ENCODE measurements at regions not wholly inside any gene's neighbourhood (a gene's known extent, or its start where the extent isn't known, plus 50 kb on each side); places are given as distances from the start of the nearest gene placed in this dataset.

DNA sequence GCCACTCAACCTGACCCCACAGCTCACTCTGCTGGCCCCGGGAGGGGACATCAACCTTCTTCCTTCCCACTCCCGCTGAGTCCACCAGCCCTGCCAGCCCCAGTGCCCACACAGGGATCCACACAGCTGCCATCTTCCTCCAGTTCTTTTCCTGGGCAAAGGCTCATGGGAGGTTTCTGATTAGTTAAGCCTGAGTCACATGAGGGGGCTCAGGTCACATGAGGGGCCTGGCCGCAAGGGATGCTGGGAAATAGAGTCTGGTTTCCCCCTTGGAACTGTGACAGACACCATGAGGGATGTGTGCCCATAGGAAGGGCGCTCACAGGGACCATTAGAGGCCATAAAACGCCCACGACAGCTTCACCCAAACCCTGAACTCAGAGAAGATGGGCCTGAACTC, 228.7 kb upstream of the SFSWAP start:
- WGBS, 2 donors = 73 to 79% methylated on average over 6 of the region's 6 CpGs
- TF ChIP-seq, protein P1, sequence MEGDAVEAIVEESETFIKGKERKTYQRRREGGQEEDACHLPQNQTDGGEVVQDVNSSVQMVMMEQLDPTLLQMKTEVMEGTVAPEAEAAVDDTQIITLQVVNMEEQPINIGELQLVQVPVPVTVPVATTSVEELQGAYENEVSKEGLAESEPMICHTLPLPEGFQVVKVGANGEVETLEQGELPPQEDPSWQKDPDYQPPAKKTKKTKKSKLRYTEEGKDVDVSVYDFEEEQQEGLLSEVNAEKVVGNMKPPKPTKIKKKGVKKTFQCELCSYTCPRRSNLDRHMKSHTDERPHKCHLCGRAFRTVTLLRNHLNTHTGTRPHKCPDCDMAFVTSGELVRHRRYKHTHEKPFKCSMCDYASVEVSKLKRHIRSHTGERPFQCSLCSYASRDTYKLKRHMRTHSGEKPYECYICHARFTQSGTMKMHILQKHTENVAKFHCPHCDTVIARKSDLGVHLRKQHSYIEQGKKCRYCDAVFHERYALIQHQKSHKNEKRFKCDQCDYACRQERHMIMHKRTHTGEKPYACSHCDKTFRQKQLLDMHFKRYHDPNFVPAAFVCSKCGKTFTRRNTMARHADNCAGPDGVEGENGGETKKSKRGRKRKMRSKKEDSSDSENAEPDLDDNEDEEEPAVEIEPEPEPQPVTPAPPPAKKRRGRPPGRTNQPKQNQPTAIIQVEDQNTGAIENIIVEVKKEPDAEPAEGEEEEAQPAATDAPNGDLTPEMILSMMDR (IDR thresholded peaks at IDR 0.05; ENCODE audit: control extremely low read depth, extremely low read depth) = no peak

DNA sequence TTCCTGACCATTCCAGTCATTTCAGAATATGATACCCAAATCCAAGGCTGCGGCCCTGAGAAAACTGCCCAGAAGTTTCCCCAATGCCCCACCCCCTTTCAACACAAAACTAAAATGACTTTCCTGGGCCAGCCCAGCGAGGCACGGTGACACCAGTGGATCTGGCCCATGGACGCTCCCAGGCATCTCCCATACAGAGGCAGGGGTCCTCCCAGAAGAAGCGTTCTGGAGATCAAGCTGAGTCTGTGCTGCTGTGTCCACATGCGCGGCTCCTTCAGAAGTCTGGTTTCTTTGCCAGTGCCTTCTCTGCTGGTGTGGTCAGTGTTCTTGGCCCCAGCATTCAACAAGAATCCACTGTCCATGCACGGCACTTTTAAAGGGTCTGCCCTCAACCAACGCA, 228.2 kb upstream of the SFSWAP start:
- Histone ChIP-seq H3K36me3 (ENCODE audit: control insufficient read depth in 4 of 4, insufficient read depth in 4 of 4, low read length in 4 of 4) (no peaks in the 10 kb centered on the region), H3K9me3 (ENCODE audit: control insufficient read depth in 4 of 4, insufficient read depth in 3 of 4, low read length in 3 of 4) (no peaks in the 10 kb centered on the region), H3K4me3 (no peak overlapping the region), H3K27me3 (ENCODE audit: control insufficient read depth in 3 of 3, insufficient read depth in 3 of 3, low read length in 2 of 3) (no peaks in the 10 kb centered on the region), H3K4me1 (ENCODE audit: control insufficient read depth in 5 of 5, insufficient read depth in 5 of 5, low read length in 5 of 5) (no peaks in the 10 kb centered on the region), H3K27ac (ENCODE audit: low read depth in 1 of 2, low read length in 1 of 2) (no peak overlapping the region), H3K9ac (ENCODE audit: insufficient read depth in 1 of 2, low read length in 2 of 2) (no peak overlapping the region)
- DNase-seq (no peak), ATAC-seq (ENCODE audit: insufficient read depth, low FRiP score) (no peak)
- TF ChIP-seq, protein P1 (IDR thresholded peaks at IDR 0.05; ENCODE audit: control extremely low read depth, extremely low read depth) = no peak
- 82 to 87% methylated on average over 9 of the region's 9 CpGs for WGBS, 2 donors

More for the DNA sequence above, 228.7 kb upstream of the SFSWAP start:
- H3K4me1 ChIP-seq (ENCODE audit: control insufficient read depth in 5 of 5, insufficient read depth in 5 of 5, low read length in 5 of 5) = no peaks in the 10 kb centered on the region
- no peak overlapping the region for H3K27ac ChIP-seq (ENCODE audit: low read depth in 1 of 2, low read length in 1 of 2)
- no peaks in the 10 kb centered on the region for H3K9me3 ChIP-seq (ENCODE audit: control insufficient read depth in 4 of 4, insufficient read depth in 3 of 4, low read length in 3 of 4)
- H3K4me3 ChIP-seq = no peak overlapping the region
- no peak overlapping the region for H3K9ac ChIP-seq (ENCODE audit: insufficient read depth in 1 of 2, low read length in 2 of 2)
- H3K36me3 ChIP-seq (ENCODE audit: control insufficient read depth in 4 of 4, insufficient read depth in 4 of 4, low read length in 4 of 4) = no peaks in the 10 kb centered on the region
- H3K27me3 ChIP-seq (ENCODE audit: control insufficient read depth in 3 of 3, insufficient read depth in 3 of 3, low read length in 2 of 3) = no peaks in the 10 kb centered on the region
- DNase-seq (no peak), ATAC-seq (ENCODE audit: insufficient read depth, low FRiP score) (no peak)

DNA sequence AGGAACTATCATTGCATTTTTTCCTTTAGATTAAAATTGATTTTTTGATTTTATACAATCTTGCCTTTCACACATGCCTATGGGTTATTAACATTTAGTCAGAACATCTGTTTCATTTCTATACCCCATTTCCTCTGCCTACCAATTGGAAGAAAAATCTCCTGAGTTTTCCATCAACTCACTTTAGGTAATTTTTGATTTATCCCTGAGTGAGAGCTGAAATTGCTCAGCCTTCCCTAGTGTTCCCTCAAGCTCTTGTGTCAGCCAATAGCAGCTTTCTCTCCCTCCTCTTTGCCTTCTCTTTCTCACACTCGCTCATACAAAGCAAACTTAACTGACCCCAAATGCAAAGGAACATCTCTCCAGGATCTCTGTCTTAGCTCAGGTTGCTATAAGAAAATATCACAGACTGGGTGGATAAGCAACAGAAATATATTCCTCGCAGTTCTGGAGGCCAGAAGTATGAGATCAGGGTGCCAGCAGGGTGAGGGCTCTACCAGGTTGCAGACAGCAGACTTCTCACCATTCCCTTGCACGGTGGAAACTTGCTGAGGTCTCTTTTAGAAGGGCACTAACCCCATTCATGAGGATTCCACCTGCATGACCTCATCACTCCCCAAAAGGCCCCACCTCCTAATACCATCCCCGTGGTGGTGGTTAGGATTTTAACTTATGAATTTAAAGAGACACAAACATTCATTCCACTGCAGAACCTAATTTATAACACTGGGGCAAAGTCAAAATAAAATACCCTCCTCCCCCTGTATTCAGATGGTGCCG, 224.2 kb upstream of the SFSWAP start:
- TF ChIP-seq, protein P1 (IDR thresholded peaks at IDR 0.05; ENCODE audit: control extremely low read depth, extremely low read depth) = no peak
- 62 to 63% methylated on average over 5 of the region's 5 CpGs for WGBS, 2 donors
- no peak for ATAC-seq (ENCODE audit: insufficient read depth, low FRiP score)

More for the DNA sequence above, 224.2 kb upstream of the SFSWAP start:
- H3K9ac ChIP-seq (ENCODE audit: insufficient read depth in 1 of 2, low read length in 2 of 2) = no peak overlapping the region
- no peak overlapping the region for H3K4me3 ChIP-seq
- no peaks in the 10 kb centered on the region for H3K9me3 ChIP-seq (ENCODE audit: control insufficient read depth in 4 of 4, insufficient read depth in 3 of 4, low read length in 3 of 4)
- H3K27me3 ChIP-seq (ENCODE audit: control insufficient read depth in 3 of 3, insufficient read depth in 3 of 3, low read length in 2 of 3) = peaks cover 0 to 7% (median 0%) of the 10 kb centered on the region in 3 donors
- no peak for DNase-seq
- H3K27ac ChIP-seq (ENCODE audit: low read depth in 1 of 2, low read length in 1 of 2) = no peak overlapping the region
- no peaks in the 10 kb centered on the region for H3K36me3 ChIP-seq (ENCODE audit: control insufficient read depth in 4 of 4, insufficient read depth in 4 of 4, low read length in 4 of 4)
- no peaks in the 10 kb centered on the region for H3K4me1 ChIP-seq (ENCODE audit: control insufficient read depth in 5 of 5, insufficient read depth in 5 of 5, low read length in 5 of 5)
